Right lobe of liver (tissue), 4 donors: ENCODE measurements at regions not wholly inside any gene's neighbourhood (a gene's known extent, or its start where the extent isn't known, plus 50 kb on each side); places are given as distances from the start of the nearest gene placed in this dataset.

Source experiments
- POLR2A ChIP-seq: fragments of 450-650 bp; IDR thresholded peaks from one replicate; pipeline ENCODE4 v1.6.1; 2017; ENCODE audit warnings: antibody characterized with exemption, mild to moderate bottlenecking
- TF ChIP-seq, protein P1 (sequence below), 4 donors: fragments of 200-600 bp in 3 of 4; fragments of 450-650 bp in 1 of 4; IDR thresholded peaks; one replicate each; pipeline versions ENCODE4 v1.5.1 to v1.8.0; 2016 to 2022; ENCODE audit warnings: antibody characterized with exemption in 4 of 4, mild to moderate bottlenecking in 2 of 4
- donor health status: DM: no; HTN: no; CAD: no.
- donor health status: DM: no; HTN: no; CAD: no.
- donor health status: DM: no; HTN: yes; CAD: no.

DNA sequence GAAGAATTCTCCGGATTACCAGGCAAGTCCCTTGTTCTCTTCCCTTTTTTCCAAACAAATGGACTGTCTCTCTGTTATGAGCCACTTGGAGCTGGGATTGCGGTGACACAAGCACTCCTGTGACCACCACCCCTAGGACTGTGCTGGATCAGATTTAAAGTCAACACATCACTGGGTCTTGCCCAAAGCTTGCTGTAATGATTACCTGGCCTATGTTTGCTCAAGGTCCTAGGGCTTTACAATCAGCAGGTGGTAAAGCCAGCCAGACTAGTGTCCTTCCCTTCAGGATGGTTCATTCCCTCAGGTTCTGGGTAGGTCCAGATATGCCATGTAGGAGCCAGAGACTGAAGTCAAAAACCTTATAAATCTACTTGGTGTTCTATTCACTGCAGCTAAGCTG lies 144.7 kb downstream of the COX18 start:
- TF ChIP-seq POLR2A: no peak
- TF ChIP-seq, protein P1, sequence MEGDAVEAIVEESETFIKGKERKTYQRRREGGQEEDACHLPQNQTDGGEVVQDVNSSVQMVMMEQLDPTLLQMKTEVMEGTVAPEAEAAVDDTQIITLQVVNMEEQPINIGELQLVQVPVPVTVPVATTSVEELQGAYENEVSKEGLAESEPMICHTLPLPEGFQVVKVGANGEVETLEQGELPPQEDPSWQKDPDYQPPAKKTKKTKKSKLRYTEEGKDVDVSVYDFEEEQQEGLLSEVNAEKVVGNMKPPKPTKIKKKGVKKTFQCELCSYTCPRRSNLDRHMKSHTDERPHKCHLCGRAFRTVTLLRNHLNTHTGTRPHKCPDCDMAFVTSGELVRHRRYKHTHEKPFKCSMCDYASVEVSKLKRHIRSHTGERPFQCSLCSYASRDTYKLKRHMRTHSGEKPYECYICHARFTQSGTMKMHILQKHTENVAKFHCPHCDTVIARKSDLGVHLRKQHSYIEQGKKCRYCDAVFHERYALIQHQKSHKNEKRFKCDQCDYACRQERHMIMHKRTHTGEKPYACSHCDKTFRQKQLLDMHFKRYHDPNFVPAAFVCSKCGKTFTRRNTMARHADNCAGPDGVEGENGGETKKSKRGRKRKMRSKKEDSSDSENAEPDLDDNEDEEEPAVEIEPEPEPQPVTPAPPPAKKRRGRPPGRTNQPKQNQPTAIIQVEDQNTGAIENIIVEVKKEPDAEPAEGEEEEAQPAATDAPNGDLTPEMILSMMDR (IDR thresholded peaks at IDR 0.05): no peak
